Gastroesophageal sphincter (tissue), 3 donors: ENCODE measurements at regions not wholly inside any gene's neighbourhood (a gene's known extent, or its start where the extent isn't known, plus 50 kb on each side); places are given as distances from the start of the nearest gene placed in this dataset.

Experiments
- POLR2AphosphoS5 ChIP-seq: sonication (generic); formaldehyde crosslinking; IDR thresholded peaks from one replicate; pipeline ENCODE4 v1.6.1; 2017; ENCODE audit warnings: antibody characterized with exemption
- TF ChIP-seq, protein P1 (sequence below), 4 experiments: fragments of 200-600 bp in 2 of 4; fragments of 450-650 bp in 2 of 4; sonication (generic) in 1 of 4; IDR thresholded peaks; one replicate each; pipeline ENCODE4 v1.5.1; 2017 to 2019; ENCODE audit warnings: antibody characterized with exemption in 4 of 4, mild to moderate bottlenecking in 2 of 4, moderate library complexity in 2 of 4

DNA sequence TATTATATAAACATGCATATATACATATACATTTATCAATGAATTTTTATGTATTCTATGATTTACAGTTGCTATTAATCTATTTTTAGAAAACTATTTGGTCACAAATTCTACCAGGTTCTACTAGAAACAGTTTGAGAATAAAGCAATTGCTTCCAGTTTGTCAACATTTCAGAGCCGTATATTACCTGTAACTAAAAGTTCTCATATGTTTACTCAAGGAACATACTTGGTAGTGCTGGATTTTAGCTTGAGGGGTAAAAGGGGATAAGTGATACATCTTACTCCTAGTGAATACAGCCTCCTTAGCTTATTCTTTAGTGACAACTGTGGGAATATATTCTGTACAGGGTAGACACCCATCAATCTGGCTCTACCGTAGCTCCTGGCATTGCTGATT is 1590.5 kb upstream of the LRRTM3 start:
- TF ChIP-seq, protein P1, sequence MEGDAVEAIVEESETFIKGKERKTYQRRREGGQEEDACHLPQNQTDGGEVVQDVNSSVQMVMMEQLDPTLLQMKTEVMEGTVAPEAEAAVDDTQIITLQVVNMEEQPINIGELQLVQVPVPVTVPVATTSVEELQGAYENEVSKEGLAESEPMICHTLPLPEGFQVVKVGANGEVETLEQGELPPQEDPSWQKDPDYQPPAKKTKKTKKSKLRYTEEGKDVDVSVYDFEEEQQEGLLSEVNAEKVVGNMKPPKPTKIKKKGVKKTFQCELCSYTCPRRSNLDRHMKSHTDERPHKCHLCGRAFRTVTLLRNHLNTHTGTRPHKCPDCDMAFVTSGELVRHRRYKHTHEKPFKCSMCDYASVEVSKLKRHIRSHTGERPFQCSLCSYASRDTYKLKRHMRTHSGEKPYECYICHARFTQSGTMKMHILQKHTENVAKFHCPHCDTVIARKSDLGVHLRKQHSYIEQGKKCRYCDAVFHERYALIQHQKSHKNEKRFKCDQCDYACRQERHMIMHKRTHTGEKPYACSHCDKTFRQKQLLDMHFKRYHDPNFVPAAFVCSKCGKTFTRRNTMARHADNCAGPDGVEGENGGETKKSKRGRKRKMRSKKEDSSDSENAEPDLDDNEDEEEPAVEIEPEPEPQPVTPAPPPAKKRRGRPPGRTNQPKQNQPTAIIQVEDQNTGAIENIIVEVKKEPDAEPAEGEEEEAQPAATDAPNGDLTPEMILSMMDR (IDR thresholded peaks at IDR 0.05), result no peak
- no peak for TF ChIP-seq POLR2AphosphoS5
